Transverse colon (tissue), 4 donors: ENCODE measurements at regions not wholly inside any gene's neighbourhood (a gene's known extent, or its start where the extent isn't known, plus 50 kb on each side); places are given as distances from the start of the nearest gene placed in this dataset.
"Not testable (repeated sequence)": the region's sequence is repeated elsewhere in the genome, so short reads cannot be mapped to it uniquely, and the experiment has no call there.

Experiments
- DNase-seq: peaks from one replicate; pipeline ENCODE4 v3.0.0-alpha.2; 2019
- H3K27ac ChIP-seq, 4 donors: fragments of 200-600 bp; sonication (generic); 2 replicates each; pipeline ENCODE4 v1.5.1; 2016 to 2018; ENCODE audit warnings: inconsistent platforms in 4 of 4
- H3K27me3 ChIP-seq: fragments of 200-600 bp; sonication (generic); 2 replicates; pipeline ENCODE4 v1.5.1; 2017; ENCODE audit warnings: inconsistent platforms
- H3K36me3 ChIP-seq, 4 donors: fragments of 200-600 bp; sonication (generic); 2 replicates each; pipeline ENCODE4 v1.5.1; 2017 to 2019; ENCODE audit warnings: inconsistent platforms in 4 of 4
- H3K4me1 ChIP-seq, 4 donors: fragments of 200-600 bp; sonication (generic); 2 replicates each; pipeline ENCODE4 v1.5.1; 2017 to 2020; ENCODE audit warnings: inconsistent platforms in 4 of 4
- H3K4me3 ChIP-seq, 4 donors: fragments of 200-600 bp; sonication (generic); 1 replicate in 1 of 4; 2 replicates in 3 of 4; pipeline versions ENCODE4 v1.5.1 to v1.6.1; 2017 to 2019; ENCODE audit warnings: inconsistent platforms in 4 of 4
- H3K9me3 ChIP-seq, 2 donors: fragments of 200-600 bp; sonication (generic); 2 replicates each; pipeline ENCODE4 v1.5.1; 2017 to 2019; ENCODE audit warnings: inconsistent platforms in 2 of 2
- CTCF ChIP-seq, 5 experiments: fragments of 200-600 bp in 3 of 5; fragments of 450-650 bp in 2 of 5; sonication (generic) in 3 of 5; IDR thresholded peaks; 1 replicate in 2 of 5; 2 replicates in 3 of 5; pipeline ENCODE4 v1.5.1; 2016 to 2017; ENCODE audit warnings: antibody characterized with exemption in 5 of 5, inconsistent platforms in 3 of 5, mild to moderate bottlenecking in 2 of 5, moderate library complexity in 1 of 5
- EP300 ChIP-seq: sonication (generic); formaldehyde crosslinking; IDR thresholded peaks from one replicate; pipeline ENCODE4 v1.6.1; 2017; ENCODE audit warnings: antibody characterized with exemption, low read depth
- POLR2A ChIP-seq: fragments of 450-650 bp; IDR thresholded peaks from one replicate; pipeline ENCODE4 v1.6.1; 2016; ENCODE audit warnings: antibody characterized with exemption, mild to moderate bottlenecking, moderate library complexity
- POLR2AphosphoS5 ChIP-seq, 3 donors: sonication (generic); formaldehyde crosslinking; IDR thresholded peaks; one replicate each; pipeline ENCODE4 v1.6.1; 2016; ENCODE audit warnings: antibody characterized with exemption in 3 of 3
- WGBS, 2 donors: methylation state at CpG; one replicate each; pipeline ENCODE4 v1.1.5; 2018; ENCODE audit warnings: low coverage in 1 of 2; 5-methylcytosine and 5-hydroxymethylcytosine counted together
- in situ Hi-C, 4 donors: fragments of 200-750 bp; cut with MboI; loops; one replicate each; pipeline versions ENCODE4 v1.15.0 to v1.15.1; 2017; ENCODE audit warnings: low sequenced_read_pairs in 3 of 4, low pct_ligation_motif_present in 1 of 4, low pct_unique_long_range_greater_than_20kb in 1 of 4
- intact Hi-C: fragments of 100-400 bp; cut with DNase I; formaldehyde crosslinking; loops from one replicate; pipeline ENCODE4 v1.15.1; 2023; ENCODE audit warnings: low total_unique reads

- WGBS, 2 donors: 74 to 80% methylated on average over 4 of the region's 4 CpGs
- in situ Hi-C loops (no loop called here), intact Hi-C loops (no loop called here)
- Histone ChIP-seq H3K4me3 (no peak overlapping the region), H3K36me3 (no peaks in the 10 kb centered on the region), H3K4me1 (no peaks in the 10 kb centered on the region), H3K27ac (no peak overlapping the region), H3K9me3 (no peaks in the 10 kb centered on the region), H3K27me3 (no peaks in the 10 kb centered on the region)
- no peak for DNase-seq
- TF ChIP-seq POLR2AphosphoS5 (IDR thresholded peaks at IDR 0.05) (no peak), EP300 (no peak), POLR2A (no peak), CTCF (IDR thresholded peaks at IDR 0.05) (no peak)
Observed at GRCh38 chr20:55329108-55329507, 676.2 kb downstream of the CBLN4 start.

GRCh38 chr20:55322745-55323144 is 682.6 kb downstream of the CBLN4 start:
- H3K36me3 ChIP-seq: no peaks in the 10 kb centered on the region
- no peaks in the 10 kb centered on the region for H3K4me1 ChIP-seq
- H3K4me3 ChIP-seq: no peak overlapping the region
- intact Hi-C loops (no loop called here), in situ Hi-C loops (no loop called here)
- TF ChIP-seq POLR2A (no peak), EP300 (no peak), POLR2AphosphoS5 (IDR thresholded peaks at IDR 0.05) (no peak), CTCF (IDR thresholded peaks at IDR 0.05) (no peak)
- WGBS, 2 donors: 37 to 53% methylated on average over 2 of the region's 2 CpGs
- H3K9me3 ChIP-seq: no peaks in the 10 kb centered on the region
- H3K27ac ChIP-seq: no peak overlapping the region
- no peaks in the 10 kb centered on the region for H3K27me3 ChIP-seq
- DNase-seq: no peak

DNA sequence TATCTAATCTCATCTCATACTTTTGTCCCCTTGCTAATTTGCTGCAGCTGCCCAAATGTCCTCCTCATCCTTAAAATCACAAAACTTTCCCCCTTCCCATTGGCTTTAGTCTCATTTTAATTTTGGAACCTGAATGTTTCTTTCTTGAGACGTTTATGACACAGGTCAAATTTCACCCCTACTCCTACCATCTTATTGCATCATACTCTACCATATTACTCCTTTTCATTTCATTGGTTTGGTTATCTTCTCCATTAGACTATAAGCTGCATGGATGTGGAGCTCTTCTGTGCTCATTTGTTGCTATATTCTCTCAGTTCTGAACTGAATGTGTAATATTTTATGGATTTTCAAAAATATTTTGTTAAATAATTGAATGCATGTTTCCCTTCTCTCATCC is 688.6 kb downstream of the CBLN4 start:
- no peak overlapping the region for H3K27ac ChIP-seq
- in situ Hi-C loops (no loop called here), intact Hi-C loops (no loop called here)
- H3K9me3 ChIP-seq: no peaks in the 10 kb centered on the region
- no peak overlapping the region for H3K4me3 ChIP-seq
- no peaks in the 10 kb centered on the region for H3K36me3 ChIP-seq
- 28% methylated on average over 1 of the region's 1 CpG; no CpG with 5 or more reads in 1 of the 2 donors for WGBS, 2 donors
- no peaks in the 10 kb centered on the region for H3K4me1 ChIP-seq
- TF ChIP-seq POLR2A (no peak), POLR2AphosphoS5 (IDR thresholded peaks at IDR 0.05) (no peak), EP300 (no peak), CTCF (IDR thresholded peaks at IDR 0.05) (no peak)
- H3K27me3 ChIP-seq: no peaks in the 10 kb centered on the region
- no peak for DNase-seq

- H3K4me1 ChIP-seq, H3K27me3 ChIP-seq, DNase-seq, in situ Hi-C loops, intact Hi-C loops, H3K36me3 ChIP-seq, H3K27ac ChIP-seq, H3K4me3 ChIP-seq, H3K9me3 ChIP-seq: not testable (repeated sequence)
Observed at GRCh38 chr20:55310844-55311243, 694.5 kb downstream of the CBLN4 start.

DNA sequence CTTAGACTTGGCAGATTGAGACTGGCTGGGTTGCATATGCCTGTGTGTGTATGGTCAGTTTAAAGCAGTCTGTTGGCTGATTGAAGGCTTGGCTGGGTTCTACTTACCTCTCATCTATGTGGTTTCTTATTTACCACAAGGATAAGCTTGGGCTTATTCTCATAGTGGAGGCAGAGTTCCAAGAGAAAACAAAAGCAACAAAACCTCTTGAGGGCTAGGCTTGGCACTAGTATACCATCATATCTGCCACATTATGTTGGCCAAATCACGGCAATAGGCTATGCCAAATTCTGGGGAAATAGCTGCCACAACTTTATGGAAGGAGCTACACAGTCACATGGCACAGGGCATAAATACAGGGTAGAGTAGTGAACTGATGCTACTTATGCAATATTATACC is 714.1 kb downstream of the CBLN4 start:
- intact Hi-C loops (no loop called here), in situ Hi-C loops (no loop called here)
- H3K36me3 ChIP-seq: no peaks in the 10 kb centered on the region
- no peak for TF ChIP-seq EP300
- no peak for TF ChIP-seq POLR2A
- no peak for TF ChIP-seq POLR2AphosphoS5 (IDR thresholded peaks at IDR 0.05)
- no peak for TF ChIP-seq CTCF (IDR thresholded peaks at IDR 0.05)
- no peak for DNase-seq
- no peaks in the 10 kb centered on the region for H3K27me3 ChIP-seq
- no peaks in the 10 kb centered on the region for H3K9me3 ChIP-seq
- WGBS, 2 donors: 82% methylated on average over 1 of the region's 1 CpG; no CpG with 5 or more reads in 1 of the 2 donors
- H3K4me1 ChIP-seq: no peaks in the 10 kb centered on the region
- H3K4me3 ChIP-seq: no peak overlapping the region
- no peak overlapping the region for H3K27ac ChIP-seq
